ENCODE measurements at regions not wholly inside any gene's neighbourhood (a gene's known extent, or its start where the extent isn't known, plus 50 kb on each side); places are given as distances from the start of the nearest gene placed in this dataset.

DNA sequence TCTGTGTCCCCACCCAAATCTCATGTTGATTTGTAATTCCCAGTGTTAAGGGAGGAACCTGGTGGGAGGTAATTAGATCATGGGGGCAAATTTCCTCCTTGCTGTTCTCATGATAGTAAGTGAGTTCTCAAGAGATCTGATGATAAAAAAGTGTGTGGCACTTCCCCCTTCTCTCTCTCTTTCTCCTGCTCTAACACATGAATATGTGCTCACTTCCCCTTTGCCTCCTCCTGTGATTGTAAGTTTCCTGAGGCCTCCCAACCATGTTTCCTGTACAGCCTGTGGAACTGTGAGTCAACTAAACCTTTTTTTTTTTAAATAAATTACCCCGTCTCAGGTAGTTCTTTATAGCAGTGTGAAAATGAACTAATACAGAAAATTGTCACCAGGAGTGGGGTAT lies 380.0 kb downstream of the MEIS1 start:
- no peak for DNase-seq (ENCODE audit: low spot score)
- no peak for TF ChIP-seq CTCF (IDR thresholded peaks at IDR 0.05; ENCODE audit: extremely low read depth, missing control alignments)

DNA sequence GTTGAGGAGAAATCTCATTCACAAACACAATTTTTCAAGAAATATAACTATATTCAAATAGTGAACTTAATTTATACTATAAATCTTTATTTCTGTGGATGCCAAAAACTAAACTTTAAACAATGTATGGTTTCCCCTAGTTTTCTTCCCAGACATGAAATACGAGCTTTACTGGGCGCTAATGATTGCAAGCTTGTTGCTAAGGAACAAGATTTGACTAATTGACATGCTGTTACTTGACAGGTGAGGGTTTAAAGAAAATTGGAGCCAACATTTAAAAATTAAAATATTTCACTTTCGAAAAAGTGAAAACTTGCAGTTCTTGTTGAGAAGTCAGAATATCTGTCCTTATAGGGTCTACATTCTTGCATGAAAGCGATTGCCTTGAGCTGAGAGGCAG lies 381.0 kb downstream of the MEIS1 start:
- no peak for DNase-seq (ENCODE audit: low spot score)
- TF ChIP-seq CTCF (IDR thresholded peaks at IDR 0.05; ENCODE audit: extremely low read depth, missing control alignments), result no peak

DNA sequence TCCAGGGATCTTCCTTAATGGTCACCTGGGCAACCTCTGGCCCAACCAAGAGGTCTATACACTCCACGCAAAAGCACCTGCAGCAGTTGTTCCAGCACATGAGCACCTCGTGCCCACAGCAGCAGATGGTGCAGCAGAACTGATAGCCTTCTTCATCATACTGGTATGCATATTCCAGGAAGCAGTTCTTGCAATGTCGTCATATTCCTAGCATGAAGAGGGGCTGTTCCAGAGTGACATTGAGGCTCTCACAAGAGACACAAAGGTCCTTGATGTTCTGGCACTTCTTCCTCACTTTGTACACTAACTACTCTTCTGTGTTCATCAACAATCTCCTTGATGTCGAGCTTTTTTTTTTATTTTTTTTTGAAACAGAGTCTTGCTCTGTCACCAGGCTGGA lies 386.2 kb downstream of the MEIS1 start:
- DNase-seq (ENCODE audit: low spot score), result no peak
- no peak for TF ChIP-seq CTCF (IDR thresholded peaks at IDR 0.05; ENCODE audit: extremely low read depth, missing control alignments)

DNA sequence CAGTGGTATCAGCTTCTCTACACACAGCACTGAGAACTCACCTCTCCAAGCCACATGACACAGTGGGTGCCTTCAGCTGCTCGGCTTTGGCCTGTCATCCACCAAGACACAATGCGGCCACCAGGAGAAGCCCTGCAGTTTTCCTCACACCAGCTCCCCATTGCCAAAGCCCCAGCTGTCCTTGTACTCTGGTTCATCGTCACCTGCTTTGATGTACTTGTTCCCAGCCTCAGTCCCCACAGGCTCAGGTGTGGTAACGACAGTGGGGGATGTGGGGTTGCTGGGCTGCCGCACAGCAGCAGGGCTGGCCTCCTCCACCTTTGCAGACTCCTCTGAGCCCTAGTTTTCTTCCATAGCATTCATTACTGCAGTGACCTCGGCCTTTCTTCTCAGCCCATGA lies 387.3 kb downstream of the MEIS1 start:
- TF ChIP-seq CTCF (IDR thresholded peaks at IDR 0.05; ENCODE audit: extremely low read depth, missing control alignments), result no peak
- no peak for DNase-seq (ENCODE audit: low spot score)

DNA sequence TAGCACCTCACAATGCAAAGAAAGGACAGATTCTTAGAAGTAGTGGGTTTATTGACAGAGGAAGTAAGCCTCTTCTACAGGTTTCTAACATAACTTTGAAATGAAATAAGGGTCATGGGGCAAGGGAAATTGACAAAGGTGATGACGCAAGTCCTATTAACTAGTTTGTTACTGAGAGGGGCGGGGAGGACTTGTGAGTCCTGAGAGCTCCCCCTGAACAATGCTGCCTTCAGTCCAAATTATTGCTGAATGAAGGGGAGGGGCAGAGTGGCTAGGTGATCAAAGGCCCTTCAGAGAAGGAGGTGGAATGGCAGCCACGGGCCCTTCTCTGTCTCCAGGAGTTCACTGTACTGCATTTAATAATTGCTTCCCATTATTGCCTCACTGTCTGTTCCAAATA lies 390.0 kb downstream of the MEIS1 start:
- TF ChIP-seq CTCF (IDR thresholded peaks at IDR 0.05; ENCODE audit: extremely low read depth, missing control alignments), result no peak
- no peak for DNase-seq (ENCODE audit: low spot score)

- no peak for DNase-seq (ENCODE audit: low spot score)
- no peak for TF ChIP-seq CTCF (IDR thresholded peaks at IDR 0.05; ENCODE audit: extremely low read depth, missing control alignments)
Measured at GRCh38 chr2:66827851-66828250, 392.9 kb downstream of the MEIS1 start.

- no peak for DNase-seq (ENCODE audit: low spot score)
- TF ChIP-seq CTCF (IDR thresholded peaks at IDR 0.05; ENCODE audit: extremely low read depth, missing control alignments), result no peak
Measured at GRCh38 chr2:66828876-66829275, 394.0 kb downstream of the MEIS1 start.
